ENCODE measurements at regions not wholly inside any gene's neighbourhood (a gene's known extent, or its start where the extent isn't known, plus 50 kb on each side); places are given as distances from the start of the nearest gene placed in this dataset.

- no peak for DNase-seq
Measured at GRCh38 chr9:82598241-82599039, 464.5 kb downstream of the RASEF start.

GRCh38 chr9:82599336-82599949 is 463.5 kb downstream of the RASEF start:
- DNase-seq = no peak

GRCh38 chr9:82600536-82601292 is 462.2 kb downstream of the RASEF start:
- DNase-seq = no peak

DNA sequence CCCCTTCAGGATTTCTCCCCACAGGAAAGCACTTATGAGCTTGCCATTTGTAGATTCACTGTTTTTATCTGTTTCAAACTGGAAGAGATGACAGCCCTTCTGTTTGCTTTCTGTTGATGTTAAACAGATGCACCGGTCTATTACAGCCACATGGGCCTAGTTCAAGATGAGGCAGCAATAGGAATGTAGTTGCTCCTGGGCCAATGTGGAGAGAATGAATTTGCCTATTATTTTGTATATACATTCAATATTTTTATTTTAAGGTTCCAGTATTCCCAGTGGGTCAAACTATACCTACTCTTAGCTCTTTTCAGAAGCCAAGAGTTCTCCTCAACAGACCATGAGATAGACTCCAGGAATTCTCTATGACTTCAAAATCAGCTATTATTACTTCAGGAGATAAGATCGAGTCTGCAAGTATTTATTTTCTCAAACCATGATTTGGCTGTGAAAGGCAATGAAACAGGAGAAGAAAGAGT is 461.6 kb downstream of the RASEF start:
- DNase-seq = peak; percentile 69

DNA sequence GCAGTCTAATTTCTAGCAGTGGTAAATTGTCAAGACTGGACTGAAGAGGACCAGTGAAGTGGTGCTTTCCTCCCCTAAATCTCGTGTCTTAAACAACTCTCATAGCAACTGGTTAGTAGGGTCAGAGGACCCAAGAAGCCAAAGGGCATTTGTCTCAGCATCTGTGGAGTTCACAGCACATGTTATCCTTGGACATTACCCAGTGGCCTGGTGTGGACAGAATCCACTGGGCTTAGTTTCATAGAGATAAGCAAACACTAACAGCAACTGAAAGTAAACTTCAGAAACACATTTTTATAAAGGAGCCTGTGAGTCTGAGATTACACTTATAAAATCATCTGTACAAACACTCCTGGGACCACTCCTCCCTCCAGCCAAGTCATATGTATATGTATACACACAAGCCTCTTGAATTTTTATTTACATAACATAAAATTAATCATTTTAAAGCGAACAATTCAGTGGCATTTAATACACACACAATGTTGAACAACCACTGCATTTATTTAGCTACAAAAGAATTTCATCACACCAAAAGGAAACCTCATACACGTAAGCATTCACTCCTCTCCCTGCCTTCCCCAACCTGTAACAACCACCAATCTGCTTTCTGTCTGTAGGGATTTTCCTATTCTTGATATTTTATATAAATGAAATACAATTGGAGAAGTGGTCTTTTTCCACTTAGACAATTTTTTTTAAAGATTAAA is 457.8 kb downstream of the RASEF start:
- DNase-seq = no peak

DNA sequence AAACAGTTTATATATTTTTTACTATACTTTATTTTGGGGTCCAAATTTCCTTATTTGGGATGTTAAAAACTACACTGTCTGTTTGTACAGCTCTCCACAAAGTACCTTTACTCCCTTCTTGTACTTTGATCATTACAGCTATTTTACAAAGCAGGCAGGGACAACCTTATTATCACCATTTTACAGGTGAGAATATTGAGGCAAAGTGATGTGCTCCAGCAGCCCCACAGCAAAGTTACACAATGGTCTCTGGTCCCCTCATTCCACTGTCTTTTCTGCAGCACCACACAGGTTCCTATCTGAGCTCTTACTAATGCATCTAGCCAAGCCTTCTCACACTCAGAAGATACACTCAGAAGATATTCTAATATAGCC is 457.3 kb downstream of the RASEF start:
- no peak for DNase-seq

GRCh38 chr9:82606071-82606470 is 456.9 kb downstream of the RASEF start:
- no peak for DNase-seq

DNA sequence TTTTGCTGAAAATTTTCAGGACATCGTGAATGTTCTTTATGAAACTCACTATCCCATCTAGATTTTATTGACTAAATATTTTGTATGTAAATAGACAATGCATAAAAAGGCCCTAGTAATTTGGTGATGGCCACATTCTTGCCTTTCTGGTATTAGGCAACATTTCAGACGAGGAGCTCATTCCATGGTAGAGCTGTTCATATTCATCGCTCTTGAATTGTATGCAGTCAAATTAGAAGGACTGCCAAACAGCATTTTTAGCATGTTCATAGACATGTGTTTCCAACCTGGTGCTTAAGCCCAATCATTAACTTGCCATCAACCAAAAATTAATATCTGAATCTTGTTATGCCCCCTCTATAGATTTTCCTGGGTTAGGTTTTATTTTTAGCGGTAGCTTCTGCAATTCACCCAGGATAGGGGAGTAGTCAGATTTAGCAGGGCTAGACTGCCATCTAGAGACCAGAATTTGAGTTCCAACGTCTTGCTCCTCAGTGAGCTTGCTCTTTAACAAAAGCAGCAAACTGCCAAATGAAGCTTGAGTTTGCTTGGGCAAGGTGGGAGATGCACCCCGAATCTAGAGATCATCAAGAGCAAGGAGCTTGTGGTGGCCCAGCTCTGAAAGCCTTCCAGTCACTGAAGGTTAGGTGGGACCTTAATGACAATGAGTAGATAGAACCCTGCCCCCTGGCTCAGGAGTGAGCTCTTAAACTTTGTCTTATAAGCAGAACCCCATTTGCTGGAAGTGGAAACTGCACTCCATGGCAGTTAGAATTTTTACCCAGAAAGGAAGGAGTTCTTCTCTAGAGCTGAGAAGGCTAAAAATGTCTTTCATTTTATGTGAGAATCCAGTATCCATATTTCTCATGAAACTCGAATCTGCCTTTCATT is 456.2 kb downstream of the RASEF start:
- DNase-seq = peak; percentile 76

- DNase-seq = no peak
Measured at GRCh38 chr9:82608487-82608886, 454.5 kb downstream of the RASEF start.

GRCh38 chr9:82612942-82613341 is 450.0 kb downstream of the RASEF start:
- DNase-seq = no peak

DNA sequence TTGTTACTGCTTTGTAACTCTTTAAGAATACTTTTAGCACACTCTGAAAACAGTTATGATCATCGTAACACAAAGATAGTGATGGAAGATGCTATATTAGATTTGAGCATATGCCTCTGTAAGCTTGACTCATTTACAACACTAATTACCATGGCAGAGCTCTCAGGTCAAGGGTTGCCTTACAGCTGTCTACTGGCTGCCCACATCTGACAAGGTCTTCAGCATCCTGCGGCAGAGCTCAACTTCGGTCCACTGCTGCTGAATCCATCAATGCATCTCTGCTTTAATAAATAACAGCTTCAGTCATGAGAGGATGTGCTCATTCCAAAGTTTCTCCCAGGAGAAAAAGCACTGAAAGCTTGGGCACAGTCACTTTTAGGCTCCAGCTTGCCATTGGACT is 449.4 kb downstream of the RASEF start:
- DNase-seq = no peak

DNA sequence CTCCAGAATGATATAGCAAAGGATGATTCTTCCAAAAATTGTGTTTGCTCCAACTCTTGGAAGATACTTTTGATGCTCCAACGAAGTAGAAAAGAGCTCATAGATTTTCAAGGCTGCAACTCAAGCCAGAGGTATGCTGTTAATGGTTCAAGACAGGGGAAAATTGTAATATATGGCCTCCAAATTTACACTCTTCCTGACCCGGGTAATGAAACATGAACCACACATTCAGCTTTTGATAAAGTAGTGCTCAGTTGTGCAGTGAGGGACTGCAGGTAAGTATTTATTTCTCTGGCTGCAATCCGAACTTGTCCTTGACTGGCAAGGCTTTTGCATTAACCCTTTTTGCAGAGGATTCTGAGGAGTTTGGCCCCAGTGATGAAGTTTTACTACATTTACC is 446.4 kb downstream of the RASEF start:
- no peak for DNase-seq

GRCh38 chr9:82621447-82621846 is 441.5 kb downstream of the RASEF start:
- peak; percentile 28 for DNase-seq

DNA sequence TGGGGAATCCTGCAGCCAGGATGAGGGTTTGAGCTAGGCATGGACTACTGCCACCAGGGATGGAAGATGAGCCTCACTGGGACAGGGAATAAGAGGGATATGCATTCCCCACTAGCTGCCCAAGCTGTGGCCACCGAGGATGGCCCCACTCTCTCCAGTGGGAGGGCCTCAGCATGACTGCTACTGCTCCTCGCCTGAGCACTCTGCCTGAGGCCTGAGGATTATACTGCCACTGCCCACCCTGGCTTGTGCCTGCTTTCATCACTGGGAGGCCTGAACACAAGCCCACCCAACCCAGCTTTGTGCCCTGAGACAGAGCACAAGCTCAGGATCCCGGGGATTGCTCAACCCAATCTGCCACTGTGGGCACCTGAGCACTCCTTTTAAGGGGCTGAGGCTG is 425.6 kb downstream of the RASEF start:
- DNase-seq = no peak

DNA sequence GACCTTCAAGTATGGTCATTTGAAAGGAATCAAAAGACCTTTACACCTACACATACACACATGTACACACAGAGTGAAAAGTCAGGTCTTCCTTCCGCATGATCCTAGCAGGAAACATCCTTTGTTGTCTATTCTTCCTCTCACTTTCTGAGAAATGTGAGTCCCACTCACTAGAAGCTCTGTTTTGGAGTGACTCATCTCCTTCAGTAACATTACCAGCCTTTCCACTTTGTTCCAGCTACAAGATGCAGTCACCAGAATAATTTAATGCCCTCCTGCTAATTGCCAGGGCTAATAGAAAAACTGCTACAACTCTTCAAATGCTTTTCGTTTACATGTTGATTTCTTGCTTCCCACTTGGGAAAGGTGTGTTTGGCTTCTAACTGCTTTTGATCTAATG is 417.3 kb downstream of the RASEF start:
- DNase-seq = peak; percentile 0

GRCh38 chr9:82650368-82650767 is 412.6 kb downstream of the RASEF start:
- DNase-seq = no peak

- no peak for DNase-seq
Measured at GRCh38 chr9:82651474-82651873, 411.5 kb downstream of the RASEF start.

DNA sequence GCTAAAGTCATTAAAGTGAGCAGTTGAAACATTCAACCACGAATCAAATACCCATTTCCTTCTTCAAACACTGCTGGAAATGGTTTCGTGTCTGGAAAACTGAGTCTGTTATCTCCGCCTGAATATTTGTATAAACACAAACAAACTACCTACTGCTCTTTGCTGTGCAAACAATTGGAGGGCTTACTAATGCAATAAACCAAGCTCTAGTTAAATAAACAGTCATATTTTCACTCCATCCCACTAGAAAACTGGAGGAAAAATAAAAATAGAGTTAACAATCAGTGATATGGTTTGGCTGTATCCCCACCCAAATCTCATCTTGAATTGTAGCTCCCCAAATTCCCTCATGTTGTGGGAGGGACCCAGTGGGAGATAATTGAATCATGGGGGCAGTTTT is 397.6 kb downstream of the RASEF start:
- DNase-seq = no peak

GRCh38 chr9:82668689-82669199 is 394.2 kb downstream of the RASEF start:
- no peak for DNase-seq

- no peak for DNase-seq
Measured at GRCh38 chr9:82670000-82670399, 392.9 kb downstream of the RASEF start.

DNA sequence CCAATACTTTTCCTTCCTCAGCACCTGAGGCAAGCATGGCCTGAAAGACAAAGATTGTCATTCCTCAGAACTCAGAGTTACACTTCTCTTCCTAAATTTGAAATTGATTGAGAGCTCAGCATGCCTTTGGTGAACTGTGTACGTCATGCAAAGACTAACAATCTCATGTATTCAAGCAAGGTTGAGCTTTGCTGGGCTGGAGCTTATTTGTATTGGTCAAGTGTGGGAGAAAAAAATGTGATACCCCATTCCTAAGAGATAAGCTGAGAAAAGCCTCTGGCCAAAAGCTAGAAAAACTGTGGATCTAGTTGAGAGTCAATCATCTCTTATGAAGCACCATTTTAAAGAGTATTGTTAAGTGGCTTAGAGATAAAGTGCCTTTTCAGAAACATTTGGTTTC is 392.2 kb downstream of the RASEF start:
- DNase-seq = no peak

DNA sequence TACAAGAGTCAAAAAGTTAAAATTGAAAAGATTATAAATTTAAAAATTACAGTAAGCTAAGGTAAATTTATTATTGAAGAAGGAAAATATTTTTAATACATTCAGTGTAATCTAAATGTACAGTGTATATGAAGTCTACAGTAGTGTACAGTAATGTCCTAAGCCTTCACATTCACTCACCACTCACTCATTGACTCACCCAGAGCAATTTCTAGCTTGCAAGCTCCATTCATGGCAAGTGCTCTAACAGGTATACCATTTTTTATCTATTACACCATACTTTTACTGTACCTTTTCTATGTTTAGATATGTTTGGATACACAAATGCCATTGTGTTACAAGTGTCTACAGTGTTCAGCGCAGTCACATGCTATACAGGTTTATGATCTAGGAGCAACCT is 389.7 kb downstream of the RASEF start:
- DNase-seq = no peak

Measured in fibroblast of upper back skin (primary cell).